ENCODE measurements at regions not wholly inside any gene's neighbourhood (a gene's known extent, or its start where the extent isn't known, plus 50 kb on each side); places are given as distances from the start of the nearest gene placed in this dataset.

DNA sequence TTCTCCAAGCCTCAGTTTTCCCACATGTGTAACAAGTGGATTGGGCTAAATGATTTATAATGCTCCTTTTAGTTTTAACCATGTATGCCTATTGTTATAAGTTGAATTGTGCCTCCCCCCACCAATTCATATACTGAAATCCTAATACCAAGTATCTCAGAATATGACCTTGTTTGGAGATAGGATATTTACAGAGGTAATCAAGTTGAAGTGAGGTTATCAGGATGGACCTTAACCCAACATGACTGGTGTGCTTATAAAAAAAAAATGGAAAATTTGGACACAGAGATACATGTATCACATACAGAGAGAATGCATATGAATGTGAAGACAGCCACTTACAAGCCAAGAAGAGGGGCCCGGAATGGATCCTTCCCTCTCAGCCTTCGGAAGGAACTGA, 117.9 kb upstream of the HABP2 start:
- no TSS peak for BruUV-seq (replicated peaks)
- POLR2A ChIA-PET = no interaction called here
- peaks cover 55% of the 10 kb centered on the region for H3K27me3 Mint-ChIP-seq (ENCODE audit: insufficient read depth, unreplicated experiment)
- no peak for DNase-seq (ENCODE audit: unreplicated experiment)
- no peak overlapping the region for H3K27ac Mint-ChIP-seq (ENCODE audit: low read depth, unreplicated experiment)
- H3K36me3 Mint-ChIP-seq (ENCODE audit: insufficient read depth, unreplicated experiment) = no peaks in the 10 kb centered on the region
- no peak overlapping the region for H3K4me3 Mint-ChIP-seq (ENCODE audit: unreplicated experiment)
- peaks cover 7% of the 10 kb centered on the region for H3K9me3 Mint-ChIP-seq (ENCODE audit: unreplicated experiment)
- intact Hi-C loops (cut with micrococcal nuclease) = no loop called here
- CTCF ChIA-PET = interaction anchor here (0.5 to 2.4 kb wide), 2 partner anchors 19 to 962 kb away, joined by 3 to 8 read pairs; no protein-coding TSS in a partner anchor
- TF ChIP-seq, protein P1, sequence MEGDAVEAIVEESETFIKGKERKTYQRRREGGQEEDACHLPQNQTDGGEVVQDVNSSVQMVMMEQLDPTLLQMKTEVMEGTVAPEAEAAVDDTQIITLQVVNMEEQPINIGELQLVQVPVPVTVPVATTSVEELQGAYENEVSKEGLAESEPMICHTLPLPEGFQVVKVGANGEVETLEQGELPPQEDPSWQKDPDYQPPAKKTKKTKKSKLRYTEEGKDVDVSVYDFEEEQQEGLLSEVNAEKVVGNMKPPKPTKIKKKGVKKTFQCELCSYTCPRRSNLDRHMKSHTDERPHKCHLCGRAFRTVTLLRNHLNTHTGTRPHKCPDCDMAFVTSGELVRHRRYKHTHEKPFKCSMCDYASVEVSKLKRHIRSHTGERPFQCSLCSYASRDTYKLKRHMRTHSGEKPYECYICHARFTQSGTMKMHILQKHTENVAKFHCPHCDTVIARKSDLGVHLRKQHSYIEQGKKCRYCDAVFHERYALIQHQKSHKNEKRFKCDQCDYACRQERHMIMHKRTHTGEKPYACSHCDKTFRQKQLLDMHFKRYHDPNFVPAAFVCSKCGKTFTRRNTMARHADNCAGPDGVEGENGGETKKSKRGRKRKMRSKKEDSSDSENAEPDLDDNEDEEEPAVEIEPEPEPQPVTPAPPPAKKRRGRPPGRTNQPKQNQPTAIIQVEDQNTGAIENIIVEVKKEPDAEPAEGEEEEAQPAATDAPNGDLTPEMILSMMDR (IDR thresholded peaks at IDR 0.05; ENCODE audit: unreplicated experiment) = no peak
- H3K4me1 Mint-ChIP-seq (ENCODE audit: insufficient read depth, unreplicated experiment) = no peaks in the 10 kb centered on the region

DNA sequence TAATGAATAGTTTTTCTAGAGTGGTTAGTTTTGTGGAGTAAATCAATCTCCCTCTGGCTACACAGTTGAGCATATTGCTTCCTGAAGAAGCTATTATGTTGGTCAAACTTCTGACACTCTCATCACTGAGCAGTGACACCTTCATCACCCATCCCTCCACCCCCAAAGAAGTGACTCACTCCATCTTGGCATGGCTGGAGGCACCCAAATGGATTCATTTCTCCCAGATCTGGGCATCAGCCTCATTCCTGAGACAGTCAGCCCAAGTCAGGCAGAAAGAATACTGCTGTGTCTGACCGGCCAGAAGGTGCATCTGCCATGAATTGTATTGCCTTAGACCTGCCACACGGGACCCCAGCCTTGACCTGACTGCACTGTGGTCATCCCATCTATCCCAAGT, 117.0 kb upstream of the HABP2 start:
- intact Hi-C loops (cut with micrococcal nuclease) = no loop called here
- Mint-ChIP-seq H3K4me3 (ENCODE audit: unreplicated experiment) (no peak overlapping the region), H3K36me3 (ENCODE audit: insufficient read depth, unreplicated experiment) (no peaks in the 10 kb centered on the region), H3K27ac (ENCODE audit: low read depth, unreplicated experiment) (no peak overlapping the region), H3K4me1 (ENCODE audit: insufficient read depth, unreplicated experiment) (no peaks in the 10 kb centered on the region), H3K9me3 (ENCODE audit: unreplicated experiment) (peaks cover 2% of the 10 kb centered on the region), H3K27me3 (ENCODE audit: insufficient read depth, unreplicated experiment) (peaks cover 46% of the 10 kb centered on the region)
- peak; percentile 32 for DNase-seq (ENCODE audit: unreplicated experiment)
- ChIA-PET CTCF (interaction anchor here (2.4 kb wide), 1 partner anchor 18 kb away, joined by 8 read pairs; no protein-coding TSS in a partner anchor), POLR2A (no interaction called here)
- TF ChIP-seq, protein P1 (IDR thresholded peaks at IDR 0.05; ENCODE audit: unreplicated experiment) = no peak
- no TSS peak for BruUV-seq (replicated peaks)

DNA sequence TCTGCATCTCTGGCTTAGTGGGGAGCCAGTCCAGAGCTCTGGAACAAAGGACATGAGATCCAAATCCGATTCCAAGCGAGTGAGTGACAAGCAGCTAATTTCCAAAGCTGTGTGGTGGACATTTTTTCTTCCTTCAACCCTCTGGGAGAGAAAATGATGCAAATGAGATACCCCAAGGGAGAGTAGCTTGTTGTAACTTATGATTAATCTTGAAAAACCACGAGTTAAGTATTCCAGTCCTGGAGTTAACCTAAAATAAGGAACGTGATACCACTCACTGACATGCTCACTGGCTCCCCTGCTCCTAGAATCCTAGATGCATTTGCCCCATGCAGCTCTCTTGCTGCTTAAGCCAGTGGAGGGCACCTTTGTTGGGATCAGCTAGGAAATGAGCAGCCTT, 116.0 kb upstream of the HABP2 start:
- Mint-ChIP-seq H3K36me3 (ENCODE audit: insufficient read depth, unreplicated experiment) (no peaks in the 10 kb centered on the region), H3K4me1 (ENCODE audit: insufficient read depth, unreplicated experiment) (no peaks in the 10 kb centered on the region), H3K27me3 (ENCODE audit: insufficient read depth, unreplicated experiment) (peaks cover 44% of the 10 kb centered on the region), H3K9me3 (ENCODE audit: unreplicated experiment) (no peaks in the 10 kb centered on the region), H3K27ac (ENCODE audit: low read depth, unreplicated experiment) (no peak overlapping the region), H3K4me3 (ENCODE audit: unreplicated experiment) (no peak overlapping the region)
- no peak for DNase-seq (ENCODE audit: unreplicated experiment)
- ChIA-PET CTCF (interaction anchor here (0.6 to 2.4 kb wide), 2 partner anchors 17 to 337 kb away, joined by 3 to 8 read pairs; no protein-coding TSS in a partner anchor), POLR2A (interaction anchor here (0.8 kb wide), 1 partner anchor 15 kb away, joined by 3 read pairs; no protein-coding TSS in a partner anchor)
- TF ChIP-seq, protein P1 (IDR thresholded peaks at IDR 0.05; ENCODE audit: unreplicated experiment) = no peak
- BruUV-seq (replicated peaks) = no TSS peak
- intact Hi-C loops (cut with micrococcal nuclease) = no loop called here

DNA sequence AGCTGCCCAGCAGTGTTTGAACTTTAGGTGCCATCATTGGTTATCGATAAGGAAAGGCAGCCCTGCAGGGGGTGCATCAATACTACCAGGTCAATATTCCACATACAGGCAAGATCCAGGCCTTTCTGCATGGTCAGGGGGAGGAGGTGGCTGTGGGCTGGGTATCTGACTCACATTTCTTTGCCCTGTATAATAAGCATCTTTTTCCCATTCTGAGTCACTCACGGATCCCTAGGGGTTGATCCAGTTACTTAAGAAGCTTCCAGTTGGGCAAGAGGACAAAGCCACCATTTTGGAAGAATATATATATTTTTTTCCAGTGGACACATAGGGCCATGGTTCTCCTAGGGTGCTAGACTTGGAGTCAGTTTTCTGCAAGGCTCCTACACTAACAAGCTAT, 114.2 kb upstream of the HABP2 start:
- Mint-ChIP-seq H3K27ac (ENCODE audit: low read depth, unreplicated experiment) (no peak overlapping the region), H3K36me3 (ENCODE audit: insufficient read depth, unreplicated experiment) (no peaks in the 10 kb centered on the region), H3K4me3 (ENCODE audit: unreplicated experiment) (no peak overlapping the region), H3K27me3 (ENCODE audit: insufficient read depth, unreplicated experiment) (peaks cover 34% of the 10 kb centered on the region), H3K4me1 (ENCODE audit: insufficient read depth, unreplicated experiment) (no peaks in the 10 kb centered on the region), H3K9me3 (ENCODE audit: unreplicated experiment) (no peaks in the 10 kb centered on the region)
- TF ChIP-seq, protein P1 (IDR thresholded peaks at IDR 0.05; ENCODE audit: unreplicated experiment) = no peak
- POLR2A ChIA-PET = no interaction called here
- BruUV-seq (replicated peaks) = no TSS peak
- intact Hi-C loops (cut with micrococcal nuclease) = no loop called here
- DNase-seq (ENCODE audit: unreplicated experiment) = peak; percentile 25
- CTCF ChIA-PET = interaction anchor here (0.6 to 0.7 kb wide), 2 partner anchors 16 to 125 kb away, joined by 3 to 4 read pairs; no protein-coding TSS in a partner anchor
